Peyer's patch (tissue), 4 donors: ENCODE measurements at regions not wholly inside any gene's neighbourhood (a gene's known extent, or its start where the extent isn't known, plus 50 kb on each side); places are given as distances from the start of the nearest gene placed in this dataset.

ENCODE experiments used
- POLR2A ChIP-seq, 2 donors: fragments of 450-650 bp; IDR thresholded peaks; one replicate each; pipeline ENCODE4 v1.5.1; 2017; ENCODE audit warnings: antibody characterized with exemption in 2 of 2, mild to moderate bottlenecking in 2 of 2, moderate library complexity in 2 of 2
- TF ChIP-seq, protein P1 (sequence below), 6 experiments: fragments of 450-650 bp in 4 of 6; fragments of 200-600 bp in 2 of 6; sonication (generic) in 1 of 6; IDR thresholded peaks; one replicate each; pipeline ENCODE4 v1.5.1; 2017 to 2019; ENCODE audit warnings: antibody characterized with exemption in 6 of 6, mild to moderate bottlenecking in 3 of 6, moderate library complexity in 1 of 6

DNA sequence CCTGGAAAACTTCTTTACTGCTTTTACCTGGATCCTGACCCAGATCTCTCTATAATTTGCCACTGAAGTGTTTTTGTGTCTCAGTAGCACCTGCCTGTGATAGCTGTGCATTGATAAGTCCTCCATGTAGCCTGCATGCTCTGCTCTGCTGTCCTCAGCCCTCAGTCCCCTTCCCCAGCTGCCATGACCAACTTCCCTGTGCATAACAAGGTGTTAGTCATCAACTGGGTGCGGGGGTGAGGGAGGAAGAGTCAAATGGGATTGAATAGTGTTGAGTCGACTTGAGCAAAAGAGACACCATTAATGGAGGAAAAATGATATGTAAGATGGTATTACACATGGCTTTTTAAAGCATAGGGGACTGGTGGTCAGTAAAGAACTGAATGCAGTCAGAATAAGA lies 92.2 kb upstream of the PLET1 start:
- TF ChIP-seq, protein P1, sequence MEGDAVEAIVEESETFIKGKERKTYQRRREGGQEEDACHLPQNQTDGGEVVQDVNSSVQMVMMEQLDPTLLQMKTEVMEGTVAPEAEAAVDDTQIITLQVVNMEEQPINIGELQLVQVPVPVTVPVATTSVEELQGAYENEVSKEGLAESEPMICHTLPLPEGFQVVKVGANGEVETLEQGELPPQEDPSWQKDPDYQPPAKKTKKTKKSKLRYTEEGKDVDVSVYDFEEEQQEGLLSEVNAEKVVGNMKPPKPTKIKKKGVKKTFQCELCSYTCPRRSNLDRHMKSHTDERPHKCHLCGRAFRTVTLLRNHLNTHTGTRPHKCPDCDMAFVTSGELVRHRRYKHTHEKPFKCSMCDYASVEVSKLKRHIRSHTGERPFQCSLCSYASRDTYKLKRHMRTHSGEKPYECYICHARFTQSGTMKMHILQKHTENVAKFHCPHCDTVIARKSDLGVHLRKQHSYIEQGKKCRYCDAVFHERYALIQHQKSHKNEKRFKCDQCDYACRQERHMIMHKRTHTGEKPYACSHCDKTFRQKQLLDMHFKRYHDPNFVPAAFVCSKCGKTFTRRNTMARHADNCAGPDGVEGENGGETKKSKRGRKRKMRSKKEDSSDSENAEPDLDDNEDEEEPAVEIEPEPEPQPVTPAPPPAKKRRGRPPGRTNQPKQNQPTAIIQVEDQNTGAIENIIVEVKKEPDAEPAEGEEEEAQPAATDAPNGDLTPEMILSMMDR (IDR thresholded peaks at IDR 0.05) = no peak
- no peak for TF ChIP-seq POLR2A (IDR thresholded peaks at IDR 0.05)
